T-cell (primary cell): ENCODE measurements at regions not wholly inside any gene's neighbourhood (a gene's known extent, or its start where the extent isn't known, plus 50 kb on each side); places are given as distances from the start of the nearest gene placed in this dataset.

Source experiments
- ATAC-seq, 4 experiments: fragments of 200-7000 bp in 3 of 4; fragments of 150-1000 bp in 1 of 4; cut with Tn5 transposase; replicated peaks in 1 of 4; 1 replicate in 3 of 4; 2 replicates in 1 of 4; pipeline ENCODE4 v1.10.0; 2021; ENCODE audit warnings: moderate library complexity in 3 of 4, mild to moderate bottlenecking in 2 of 4, moderate number of reproducible peaks in 1 of 4
- CTCF ChIA-PET, 2 donors: fragments of 300-600 bp; sonication (Branson Sonifier 250); formaldehyde crosslinking; loops; one replicate each; lab custom pipeline; 2022; ENCODE audit warnings: antibody characterized with exemption in 2 of 2; lab: Charles Lee
- POLR2A ChIA-PET, 2 donors: fragments of 300-600 bp; sonication (Branson Sonifier 250); formaldehyde crosslinking; loops; one replicate each; lab custom pipeline; 2022; ENCODE audit warnings: antibody characterized with exemption in 2 of 2; lab: Charles Lee
- DNase-seq, 35 experiments: peaks; one replicate each; pipeline versions ENCODE4 v3.0.0 to v3.0.0-alpha.2; 2013 to 2023
- H3K27ac ChIP-seq: one replicate; pipeline ENCODE4 v1.5.1; 2013; ENCODE audit warnings: low read length
- H3K27me3 ChIP-seq, 2 experiments: replicated peaks in 1 of 2; 1 replicate in 1 of 2; 2 replicates in 1 of 2; pipeline versions ENCODE4 v1.6.1 to v1.7.0; 2013; ENCODE audit warnings: low read length in 1 of 2, mixed read lengths in 1 of 2; ENCODE audit not compliant: control insufficient read depth in 2 of 2, insufficient read depth in 2 of 2; ENCODE audit errors: extremely low read depth in 1 of 2
- H3K36me3 ChIP-seq, 2 donors: 1 replicate in 1 of 2; 2 replicates in 1 of 2; pipeline versions ENCODE4 v1.6.1 to v1.7.0; 2013; ENCODE audit warnings: low read length in 1 of 2; ENCODE audit not compliant: control insufficient read depth in 2 of 2, insufficient read depth in 1 of 2; ENCODE audit errors: extremely low read depth in 1 of 2
- H3K4me1 ChIP-seq, 2 experiments: 1 replicate in 1 of 2; 2 replicates in 1 of 2; pipeline versions ENCODE4 v1.6.1 to v1.7.0; 2013; ENCODE audit warnings: low read length in 2 of 2, mixed read lengths in 1 of 2; ENCODE audit not compliant: insufficient read depth in 2 of 2, control insufficient read depth in 1 of 2; ENCODE audit errors: extremely low read depth in 1 of 2
- H3K4me3 ChIP-seq, 2 donors: 1 replicate in 1 of 2; 2 replicates in 1 of 2; pipeline versions ENCODE4 v1.5.1 to v1.7.0; 2013; ENCODE audit warnings: mild to moderate bottlenecking in 2 of 2, low read length in 1 of 2, moderate library complexity in 1 of 2; ENCODE audit not compliant: control insufficient read depth in 1 of 2; ENCODE audit errors: extremely low read depth in 1 of 2
- H3K9me3 ChIP-seq: 2 replicates; pipeline ENCODE4 v1.7.0; 2013
- H3K27ac Mint-ChIP-seq, 2 donors: one replicate each; pipeline ENCODE4 v1.8.0; 2020 to 2021; ENCODE audit warnings: mild to moderate bottlenecking in 2 of 2, mixed read lengths in 2 of 2
- H3K27me3 Mint-ChIP-seq, 2 donors: one replicate each; pipeline ENCODE4 v1.8.0; 2021 to 2022; ENCODE audit warnings: mixed read lengths in 2 of 2
- H3K36me3 Mint-ChIP-seq: one replicate; pipeline ENCODE4 v1.8.0; 2021; ENCODE audit warnings: mixed read lengths
- H3K4me1 Mint-ChIP-seq, 3 donors: one replicate each; pipeline ENCODE4 v1.8.0; 2020 to 2022; ENCODE audit warnings: mixed read lengths in 3 of 3, mild to moderate bottlenecking in 1 of 3
- H3K4me3 Mint-ChIP-seq, 3 donors: one replicate each; pipeline ENCODE4 v1.8.0; 2020 to 2022; ENCODE audit warnings: mild to moderate bottlenecking in 3 of 3, mixed read lengths in 3 of 3, moderate library complexity in 3 of 3
- H3K9me3 Mint-ChIP-seq, 3 donors: one replicate each; pipeline ENCODE4 v1.8.0; 2020 to 2022; ENCODE audit warnings: mixed read lengths in 3 of 3
- WGBS: methylation state at CpG from one replicate; pipeline ENCODE4 v1.1.5; 2013; ENCODE audit warnings: missing lambda C conversion rate; ENCODE audit not compliant: insufficient coverage; 5-methylcytosine and 5-hydroxymethylcytosine counted together

- H3K27me3 Mint-ChIP-seq: no peaks in the 10 kb centered on the region
- H3K36me3 Mint-ChIP-seq: no peaks in the 10 kb centered on the region
- ATAC-seq (no peak), DNase-seq (no peak)
- H3K9me3 Mint-ChIP-seq: peaks cover 0 to 5% (median 0%) of the 10 kb centered on the region in 3 donors
- H3K9me3 ChIP-seq: no peaks in the 10 kb centered on the region
- no peaks in the 10 kb centered on the region for H3K36me3 ChIP-seq
- H3K4me1 ChIP-seq: no peaks in the 10 kb centered on the region
- H3K27ac ChIP-seq: no peak overlapping the region
- H3K4me3 ChIP-seq: no peak overlapping the region
- POLR2A ChIA-PET: no interaction called here
- no peaks in the 10 kb centered on the region for H3K27me3 ChIP-seq
- H3K4me3 Mint-ChIP-seq: no peak overlapping the region
- WGBS: no CpG with 5 or more reads among the region's 1 CpG
- no peak overlapping the region for H3K27ac Mint-ChIP-seq
- CTCF ChIA-PET: no interaction called here
- no peaks in the 10 kb centered on the region for H3K4me1 Mint-ChIP-seq
Observed at GRCh38 chr5:155481182-155481581, 467.6 kb downstream of the KIF4B start.

- Histone ChIP-seq H3K27ac (no peak overlapping the region), H3K4me3 (no peak overlapping the region), H3K27me3 (no peaks in the 10 kb centered on the region), H3K36me3 (no peaks in the 10 kb centered on the region), H3K4me1 (no peaks in the 10 kb centered on the region), H3K9me3 (no peaks in the 10 kb centered on the region)
- Mint-ChIP-seq H3K27ac (no peak overlapping the region), H3K4me3 (no peak overlapping the region), H3K4me1 (no peaks in the 10 kb centered on the region), H3K9me3 (peaks cover 0 to 4% (median 0%) of the 10 kb centered on the region in 3 donors), H3K27me3 (no peaks in the 10 kb centered on the region), H3K36me3 (no peaks in the 10 kb centered on the region)
- ChIA-PET POLR2A (no interaction called here), CTCF (no interaction called here)
- DNase-seq: no peak
- ATAC-seq: no peak
Observed at GRCh38 chr5:155482428-155482827, 468.9 kb downstream of the KIF4B start.

GRCh38 chr5:155485386-155485785, 471.8 kb downstream of the KIF4B start:
- H3K9me3 ChIP-seq: no peaks in the 10 kb centered on the region
- no peaks in the 10 kb centered on the region for H3K4me1 Mint-ChIP-seq
- no peaks in the 10 kb centered on the region for H3K36me3 Mint-ChIP-seq
- CTCF ChIA-PET: no interaction called here
- whole genome bisulfite sequencing: no CpG with 5 or more reads among the region's 2 CpGs
- H3K9me3 Mint-ChIP-seq: no peaks in the 10 kb centered on the region
- no peak overlapping the region for H3K27ac ChIP-seq
- H3K27me3 ChIP-seq: no peaks in the 10 kb centered on the region
- no peak overlapping the region for H3K4me3 ChIP-seq
- no peak overlapping the region for H3K27ac Mint-ChIP-seq
- POLR2A ChIA-PET: no interaction called here
- ATAC-seq (no peak), DNase-seq (no peak)
- no peaks in the 10 kb centered on the region for H3K4me1 ChIP-seq
- no peak overlapping the region for H3K4me3 Mint-ChIP-seq
- H3K27me3 Mint-ChIP-seq: peaks cover 0 to 3% of the 10 kb centered on the region in 2 donors
- no peaks in the 10 kb centered on the region for H3K36me3 ChIP-seq

GRCh38 chr5:155489949-155490348, 476.4 kb downstream of the KIF4B start:
- H3K27ac Mint-ChIP-seq: no peak overlapping the region
- H3K9me3 Mint-ChIP-seq: no peaks in the 10 kb centered on the region
- ChIA-PET CTCF (no interaction called here), POLR2A (no interaction called here)
- no peaks in the 10 kb centered on the region for H3K4me1 ChIP-seq
- DNase-seq (no peak), ATAC-seq (no peak)
- peaks cover 0 to 3% of the 10 kb centered on the region in 2 donors for H3K27me3 Mint-ChIP-seq
- H3K27me3 ChIP-seq: no peaks in the 10 kb centered on the region
- no peak overlapping the region for H3K4me3 ChIP-seq
- no peaks in the 10 kb centered on the region for H3K36me3 Mint-ChIP-seq
- no peak overlapping the region for H3K27ac ChIP-seq
- no peaks in the 10 kb centered on the region for H3K4me1 Mint-ChIP-seq
- H3K4me3 Mint-ChIP-seq: no peak overlapping the region
- no peaks in the 10 kb centered on the region for H3K36me3 ChIP-seq
- no peaks in the 10 kb centered on the region for H3K9me3 ChIP-seq

- DNase-seq (no peak), ATAC-seq (no peak)
- CTCF ChIA-PET: no interaction called here
- Histone ChIP-seq H3K27ac (no peak overlapping the region), H3K4me3 (no peak overlapping the region), H3K9me3 (no peaks in the 10 kb centered on the region), H3K4me1 (no peaks in the 10 kb centered on the region), H3K36me3 (no peaks in the 10 kb centered on the region), H3K27me3 (no peaks in the 10 kb centered on the region)
- Mint-ChIP-seq H3K27me3 (peaks cover 0 to 6% of the 10 kb centered on the region in 2 donors), H3K4me3 (no peak overlapping the region), H3K9me3 (no peaks in the 10 kb centered on the region), H3K36me3 (no peaks in the 10 kb centered on the region), H3K27ac (no peak overlapping the region), H3K4me1 (no peaks in the 10 kb centered on the region)
- WGBS: no CpG with 5 or more reads among the region's 2 CpGs
- POLR2A ChIA-PET: no interaction called here
Observed at GRCh38 chr5:155492191-155492590, 478.6 kb downstream of the KIF4B start.

GRCh38 chr5:155504606-155505005, 491.1 kb downstream of the KIF4B start:
- Histone ChIP-seq H3K36me3 (no peaks in the 10 kb centered on the region), H3K9me3 (no peaks in the 10 kb centered on the region), H3K4me1 (no peaks in the 10 kb centered on the region), H3K4me3 (no peak overlapping the region), H3K27ac (no peak overlapping the region), H3K27me3 (no peaks in the 10 kb centered on the region)
- POLR2A ChIA-PET: no interaction called here
- Mint-ChIP-seq H3K4me3 (no peak overlapping the region), H3K9me3 (no peaks in the 10 kb centered on the region), H3K36me3 (no peaks in the 10 kb centered on the region), H3K27ac (no peak overlapping the region), H3K27me3 (peaks cover 4 to 5% of the 10 kb centered on the region in 2 donors), H3K4me1 (no peaks in the 10 kb centered on the region)
- ATAC-seq: no peak
- DNase-seq: no peak
- CTCF ChIA-PET: no interaction called here
- 40% methylated on average over 1 of the region's 1 CpG for WGBS

- H3K27me3 Mint-ChIP-seq: peaks cover 1 to 3% of the 10 kb centered on the region in 2 donors
- Histone ChIP-seq H3K4me1 (no peaks in the 10 kb centered on the region), H3K9me3 (no peaks in the 10 kb centered on the region), H3K4me3 (no peak overlapping the region), H3K27ac (no peak overlapping the region), H3K36me3 (no peaks in the 10 kb centered on the region), H3K27me3 (no peaks in the 10 kb centered on the region)
- H3K36me3 Mint-ChIP-seq: no peaks in the 10 kb centered on the region
- DNase-seq (no peak), ATAC-seq (no peak)
- ChIA-PET CTCF (no interaction called here), POLR2A (no interaction called here)
- H3K27ac Mint-ChIP-seq: no peak overlapping the region
- H3K4me1 Mint-ChIP-seq: no peaks in the 10 kb centered on the region
- H3K9me3 Mint-ChIP-seq: peaks cover 0 to 3% (median 0%) of the 10 kb centered on the region in 3 donors
- H3K4me3 Mint-ChIP-seq: no peak overlapping the region
Observed at GRCh38 chr5:155507363-155507762, 493.8 kb downstream of the KIF4B start.
